GM21447 (cell line): ENCODE measurements at regions not wholly inside any gene's neighbourhood (a gene's known extent, or its start where the extent isn't known, plus 50 kb on each side); places are given as distances from the start of the nearest gene placed in this dataset.

Experiments used
- ATAC-seq: cut with Tn5 transposase; IDR thresholded peaks from one replicate; pipeline ENCODE4 v1.9.1; 2021; ENCODE audit not compliant: unreplicated experiment

DNA sequence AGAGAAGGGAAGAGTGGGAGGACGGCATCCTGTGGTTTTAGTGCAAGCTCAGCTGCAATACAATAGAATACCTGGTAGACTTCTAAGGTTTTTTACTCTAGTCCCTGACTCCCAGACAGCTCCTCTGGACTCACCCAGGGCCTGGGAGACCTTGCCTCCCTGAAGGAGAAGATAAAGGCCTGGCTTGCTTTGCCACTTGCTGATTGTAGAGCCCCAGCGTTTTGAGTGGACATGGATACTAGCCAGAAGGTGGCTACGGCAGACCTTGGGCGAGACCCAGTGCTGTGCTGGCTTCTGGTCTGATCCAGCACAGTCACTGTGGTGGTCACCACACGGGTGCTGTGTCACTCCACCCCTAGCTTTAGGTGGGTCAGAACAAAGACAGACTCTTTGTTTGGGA, 72.2 kb upstream of the TTC14 start:
- ATAC-seq = no peak

DNA sequence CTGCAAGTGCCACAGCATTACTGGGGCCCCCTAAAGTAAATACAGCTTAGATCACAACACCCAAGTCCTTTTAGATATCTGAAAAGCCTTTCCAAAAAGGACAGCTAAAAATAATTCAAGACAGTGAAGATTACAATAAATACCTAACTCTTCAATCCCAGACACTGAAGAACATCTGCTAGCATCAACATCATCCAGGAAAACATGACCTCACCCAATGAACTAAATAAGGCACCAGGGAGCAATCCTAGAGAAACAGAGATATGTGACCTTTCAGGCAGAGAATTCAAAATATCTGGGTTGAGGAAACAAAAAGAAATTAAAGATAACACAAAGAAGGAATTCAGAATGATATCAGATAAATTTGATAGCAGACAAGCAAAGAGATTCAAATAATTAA, 71.7 kb upstream of the TTC14 start:
- no peak for ATAC-seq

DNA sequence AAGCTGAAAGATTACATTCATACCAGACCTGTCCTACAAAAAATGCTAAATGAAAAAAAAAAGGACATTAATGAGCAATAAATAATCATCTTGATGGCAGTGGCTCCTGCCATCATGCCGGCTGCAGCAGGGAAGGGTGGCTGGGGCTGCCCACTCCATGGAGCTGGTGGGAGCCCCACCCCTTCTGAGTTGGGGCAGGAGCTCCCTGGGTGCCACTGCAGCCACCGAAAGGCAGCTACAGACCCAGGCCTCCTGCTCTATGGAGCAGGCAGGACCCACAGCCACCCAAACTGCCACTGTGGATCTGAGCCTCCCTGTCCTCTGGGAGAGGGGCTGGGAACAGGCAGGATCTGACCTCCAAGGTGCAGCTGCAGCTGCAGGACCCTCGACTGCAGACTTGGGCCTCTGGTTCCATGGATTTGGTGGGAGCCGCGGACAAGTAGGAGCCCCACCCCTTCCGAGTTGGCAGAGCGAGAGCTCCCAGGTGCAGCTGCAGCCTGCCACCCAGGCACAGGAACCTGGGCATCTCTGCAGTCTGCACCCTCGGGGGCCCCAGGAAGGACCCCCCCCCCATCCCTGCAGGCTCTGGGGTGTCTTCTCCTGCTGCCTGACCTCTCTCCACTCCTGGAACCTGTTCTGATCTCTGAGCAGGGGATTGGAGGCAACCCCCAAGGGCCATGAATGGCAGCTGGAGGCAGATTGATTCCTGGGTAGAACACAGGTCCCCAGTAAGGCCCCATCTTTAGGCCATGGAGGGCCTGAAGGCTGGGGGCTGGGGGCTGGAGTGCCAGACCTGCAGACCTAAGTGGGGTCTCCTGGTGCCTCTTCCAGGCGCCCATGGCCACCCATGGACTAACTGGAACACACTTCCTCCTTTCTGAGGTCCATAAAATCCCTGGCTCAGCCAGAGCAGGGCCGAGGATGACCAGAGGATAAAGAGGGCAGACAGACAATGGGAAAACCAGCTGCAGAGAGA, 70.4 kb upstream of the TTC14 start:
- ATAC-seq = no peak

DNA sequence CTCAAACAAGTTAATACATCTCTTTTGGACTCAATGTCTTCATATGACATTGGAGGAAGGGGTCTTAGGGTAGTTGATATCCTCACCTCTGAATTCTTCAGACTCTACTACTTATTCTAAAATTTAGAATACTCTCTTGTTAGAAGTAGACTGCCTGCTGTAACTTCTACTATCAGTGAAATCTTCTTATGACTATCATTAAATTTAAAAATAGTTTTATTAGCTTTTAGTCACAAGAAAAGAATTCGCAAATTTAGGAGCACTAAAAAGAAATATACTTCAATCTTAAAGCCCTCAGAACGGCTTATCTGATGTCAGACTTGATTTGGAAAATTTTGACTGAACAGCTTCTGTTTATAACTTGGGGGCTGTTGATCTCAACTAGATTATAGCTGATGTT, 67.1 kb upstream of the TTC14 start:
- ATAC-seq = no peak

DNA sequence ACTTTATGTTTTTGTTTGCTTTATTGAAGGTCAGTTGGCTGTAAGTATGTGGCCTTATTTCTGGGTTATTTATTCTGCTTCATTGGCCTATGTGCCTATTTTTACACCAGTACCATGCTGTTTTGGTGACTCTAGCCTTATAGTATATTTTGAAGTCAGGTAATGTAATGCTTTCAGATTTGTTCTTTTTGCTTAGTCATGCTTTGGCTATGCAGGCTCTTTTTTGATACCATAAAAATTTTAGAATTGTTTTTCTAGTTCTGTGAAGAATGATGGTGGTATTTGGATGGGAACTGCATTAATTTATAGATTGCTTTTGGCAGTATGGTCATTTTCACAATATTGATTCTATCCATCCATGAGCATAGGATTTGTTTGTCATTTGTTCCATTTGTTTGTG, 63.5 kb upstream of the TTC14 start:
- no peak for ATAC-seq

DNA sequence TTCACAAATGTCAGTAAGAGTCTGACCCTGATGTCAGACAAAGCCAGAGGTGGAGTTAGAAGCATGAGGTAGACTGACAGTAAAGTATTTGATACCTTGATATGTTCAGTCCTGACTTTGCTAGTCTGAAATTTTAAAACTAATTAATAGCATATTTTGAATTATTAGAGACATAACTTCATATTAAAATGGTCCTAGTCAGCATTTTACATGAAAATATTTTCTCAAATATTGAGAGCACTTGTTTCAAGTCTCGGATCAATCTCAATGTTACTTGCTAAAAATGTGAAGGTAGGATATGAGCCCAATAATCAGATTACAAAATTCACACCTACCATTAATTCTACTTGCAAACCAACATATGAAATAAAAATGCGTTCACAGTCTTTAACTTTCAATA, 58.1 kb upstream of the TTC14 start:
- ATAC-seq = no peak

DNA sequence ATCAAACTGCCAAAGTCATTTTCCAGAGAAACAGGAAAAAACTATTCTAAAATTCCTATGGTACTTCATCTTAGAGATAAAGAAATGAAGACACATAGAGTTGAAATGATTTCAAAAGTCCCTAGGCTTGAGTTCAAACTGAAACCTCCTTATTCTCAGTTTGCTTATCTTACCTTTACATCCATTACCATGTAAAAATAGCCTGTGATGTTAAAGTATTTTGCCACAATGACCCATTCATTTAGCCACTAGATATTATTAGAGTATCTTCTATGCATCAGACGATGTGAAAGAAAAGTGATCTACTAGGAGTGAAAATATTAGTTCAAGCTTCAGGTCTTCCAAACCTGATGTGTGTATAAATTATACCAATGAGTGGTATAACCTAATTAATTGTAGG, 55.1 kb upstream of the TTC14 start:
- no peak for ATAC-seq

DNA sequence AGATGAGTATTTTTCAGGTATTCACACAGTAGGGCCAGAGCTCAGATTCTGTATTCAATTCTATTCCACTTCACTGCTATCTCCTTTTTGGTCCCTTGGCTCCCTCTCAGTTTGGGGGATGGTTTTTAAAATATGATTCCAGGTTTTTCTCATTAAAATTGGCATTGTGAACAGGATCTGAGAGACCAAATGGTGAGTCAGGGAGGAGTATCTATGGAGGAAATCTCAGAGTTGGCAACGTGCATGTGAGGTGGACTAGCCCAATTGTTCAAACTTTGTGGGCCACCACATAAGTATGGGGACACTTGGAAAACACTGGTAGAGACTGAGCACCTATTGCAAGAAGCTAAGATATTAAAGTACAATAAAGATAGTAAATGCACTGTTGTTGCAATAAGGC, 53.9 kb upstream of the TTC14 start:
- no peak for ATAC-seq
